ENCODE measurements at regions not wholly inside any gene's neighbourhood (a gene's known extent, or its start where the extent isn't known, plus 50 kb on each side); places are given as distances from the start of the nearest gene placed in this dataset.

DNA sequence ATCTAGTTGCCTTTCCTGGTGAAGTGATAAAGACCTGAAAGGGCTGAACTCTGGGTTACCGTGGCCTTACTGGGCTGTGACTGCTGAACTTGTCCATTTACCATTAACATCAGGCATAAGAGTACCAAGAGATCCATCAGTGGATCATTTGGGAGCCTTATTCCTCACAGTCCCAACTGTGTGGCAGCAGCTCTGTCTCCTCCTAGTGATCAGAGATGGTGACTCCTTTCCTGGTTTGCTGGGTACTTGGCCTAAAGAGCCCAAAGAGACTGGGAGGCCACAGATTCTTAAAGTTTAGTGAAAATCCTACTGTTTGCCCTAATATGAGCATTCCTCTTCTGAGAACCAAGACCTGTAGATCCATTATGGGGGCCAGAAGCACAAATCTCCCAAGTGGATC, 56.3 kb upstream of the ATP6AP2 start:
- DNase-seq: no peak
- Histone ChIP-seq H3K27me3 (ENCODE audit: insufficient read depth, low read depth) (no peaks in the 10 kb centered on the region), H3K4me3 (no peak overlapping the region), H2AFZ (no peak overlapping the region), H3K9me2 (ENCODE audit: insufficient read depth) (no peaks in the 10 kb centered on the region), H3K9me3 (ENCODE audit: insufficient read depth, low read depth) (no peaks in the 10 kb centered on the region), H4K20me1 (ENCODE audit: insufficient read depth) (no peaks in the 10 kb centered on the region), H3K4me2 (no peak overlapping the region), H3K79me2 (ENCODE audit: low read depth) (no peaks in the 10 kb centered on the region), H3K4me1 (replicated peaks; ENCODE audit: insufficient read depth) (no peaks in the 10 kb centered on the region), H3K36me3 (ENCODE audit: low read depth) (no peaks in the 10 kb centered on the region), H3F3A (ENCODE audit: insufficient read depth, low read depth) (no peaks in the 10 kb centered on the region), H3K27ac (no peak overlapping the region)
- ChIA-PET CTCF (no interaction called here), POLR2A (ENCODE audit: unreplicated experiment) (no interaction called here)
- intact Hi-C loops (cut with micrococcal nuclease; ENCODE audit: unreplicated experiment): no loop called here
- TF ChIP-seq, protein P1, sequence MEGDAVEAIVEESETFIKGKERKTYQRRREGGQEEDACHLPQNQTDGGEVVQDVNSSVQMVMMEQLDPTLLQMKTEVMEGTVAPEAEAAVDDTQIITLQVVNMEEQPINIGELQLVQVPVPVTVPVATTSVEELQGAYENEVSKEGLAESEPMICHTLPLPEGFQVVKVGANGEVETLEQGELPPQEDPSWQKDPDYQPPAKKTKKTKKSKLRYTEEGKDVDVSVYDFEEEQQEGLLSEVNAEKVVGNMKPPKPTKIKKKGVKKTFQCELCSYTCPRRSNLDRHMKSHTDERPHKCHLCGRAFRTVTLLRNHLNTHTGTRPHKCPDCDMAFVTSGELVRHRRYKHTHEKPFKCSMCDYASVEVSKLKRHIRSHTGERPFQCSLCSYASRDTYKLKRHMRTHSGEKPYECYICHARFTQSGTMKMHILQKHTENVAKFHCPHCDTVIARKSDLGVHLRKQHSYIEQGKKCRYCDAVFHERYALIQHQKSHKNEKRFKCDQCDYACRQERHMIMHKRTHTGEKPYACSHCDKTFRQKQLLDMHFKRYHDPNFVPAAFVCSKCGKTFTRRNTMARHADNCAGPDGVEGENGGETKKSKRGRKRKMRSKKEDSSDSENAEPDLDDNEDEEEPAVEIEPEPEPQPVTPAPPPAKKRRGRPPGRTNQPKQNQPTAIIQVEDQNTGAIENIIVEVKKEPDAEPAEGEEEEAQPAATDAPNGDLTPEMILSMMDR (conservative IDR thresholded peaks at IDR 0.05): no peak
- TF ChIP-seq EZH2 (IDR thresholded peaks at IDR 0.05; ENCODE audit: low read depth): no peak
- no TSS peak for BruUV-seq (replicated peaks)

DNA sequence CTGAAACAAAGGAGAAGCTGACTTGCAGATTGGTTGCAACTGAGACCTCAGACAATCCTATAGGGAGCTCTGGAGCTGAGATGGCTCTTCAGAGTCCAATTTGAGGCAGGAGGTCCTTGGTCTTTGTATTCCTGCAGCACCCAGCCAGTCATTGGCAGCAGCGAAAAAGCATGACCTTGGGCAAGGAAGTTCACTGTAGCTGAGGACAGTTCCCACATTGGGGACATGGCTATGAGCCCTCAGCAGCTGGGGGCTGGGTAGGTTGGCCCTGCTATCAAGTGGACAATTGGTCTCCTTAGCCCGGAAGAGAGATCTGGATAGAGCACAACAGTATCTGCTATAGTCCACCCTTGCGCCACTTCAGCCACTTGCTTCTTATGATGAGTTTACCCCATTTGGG, 56.9 kb upstream of the ATP6AP2 start:
- Histone ChIP-seq H3K4me3 (no peak overlapping the region), H3K27ac (no peak overlapping the region), H3K27me3 (ENCODE audit: insufficient read depth, low read depth) (no peaks in the 10 kb centered on the region), H3K79me2 (ENCODE audit: low read depth) (no peaks in the 10 kb centered on the region), H4K20me1 (ENCODE audit: insufficient read depth) (no peaks in the 10 kb centered on the region), H3K9me3 (ENCODE audit: insufficient read depth, low read depth) (no peaks in the 10 kb centered on the region), H3K9me2 (ENCODE audit: insufficient read depth) (no peaks in the 10 kb centered on the region), H2AFZ (no peak overlapping the region), H3K4me1 (replicated peaks; ENCODE audit: insufficient read depth) (no peaks in the 10 kb centered on the region), H3F3A (ENCODE audit: insufficient read depth, low read depth) (no peaks in the 10 kb centered on the region), H3K4me2 (no peak overlapping the region), H3K36me3 (ENCODE audit: low read depth) (no peaks in the 10 kb centered on the region)
- CTCF ChIA-PET: no interaction called here
- intact Hi-C loops (cut with micrococcal nuclease; ENCODE audit: unreplicated experiment): no loop called here
- TF ChIP-seq, protein P1 (conservative IDR thresholded peaks at IDR 0.05): no peak
- no peak for TF ChIP-seq EZH2 (IDR thresholded peaks at IDR 0.05; ENCODE audit: low read depth)
- BruUV-seq (replicated peaks): no TSS peak
- no peak for DNase-seq
- POLR2A ChIA-PET (ENCODE audit: unreplicated experiment): no interaction called here

DNA sequence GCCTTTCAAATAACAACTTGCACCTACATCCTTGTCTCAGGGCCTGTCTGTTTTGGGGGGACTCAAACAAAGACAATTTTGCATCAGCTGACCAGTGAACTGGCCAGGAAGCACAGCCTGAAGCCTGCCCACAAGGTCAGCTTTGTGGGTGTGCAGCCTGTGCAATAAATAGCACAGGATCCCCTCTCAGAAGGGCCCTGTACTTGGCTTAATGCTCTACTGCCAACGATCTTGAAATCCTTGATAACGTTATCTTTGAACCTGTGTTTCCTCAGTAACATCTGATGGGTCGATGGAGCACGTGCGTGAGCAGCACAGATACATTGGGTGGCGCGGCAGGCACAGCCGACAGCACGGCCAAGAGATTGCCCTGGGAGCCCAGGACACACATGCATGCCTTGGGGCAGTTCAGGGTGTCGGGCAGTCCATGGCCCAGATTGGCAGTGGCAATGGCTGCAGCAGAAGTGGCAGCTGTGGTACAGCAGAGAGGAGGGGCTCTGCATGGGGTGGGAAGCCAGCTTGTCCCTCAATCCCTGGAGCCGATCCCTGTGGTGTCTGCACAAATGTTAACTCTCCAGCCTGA, 58.8 kb upstream of the ATP6AP2 start:
- intact Hi-C loops (cut with micrococcal nuclease; ENCODE audit: unreplicated experiment): no loop called here

More for the DNA sequence above, 58.8 kb upstream of the ATP6AP2 start:
- Histone ChIP-seq H3K36me3 (ENCODE audit: low read depth) (no peaks in the 10 kb centered on the region), H3K9me2 (ENCODE audit: insufficient read depth) (no peaks in the 10 kb centered on the region), H3K27ac (no peak overlapping the region), H2AFZ (no peak overlapping the region), H3K27me3 (ENCODE audit: insufficient read depth, low read depth) (no peaks in the 10 kb centered on the region), H3K79me2 (ENCODE audit: low read depth) (no peaks in the 10 kb centered on the region), H3K4me1 (replicated peaks; ENCODE audit: insufficient read depth) (no peaks in the 10 kb centered on the region), H3F3A (ENCODE audit: insufficient read depth, low read depth) (no peaks in the 10 kb centered on the region), H4K20me1 (ENCODE audit: insufficient read depth) (no peaks in the 10 kb centered on the region), H3K4me2 (no peak overlapping the region), H3K9me3 (ENCODE audit: insufficient read depth, low read depth) (no peaks in the 10 kb centered on the region), H3K4me3 (no peak overlapping the region)
- no peak for TF ChIP-seq EZH2 (IDR thresholded peaks at IDR 0.05; ENCODE audit: low read depth)
- TF ChIP-seq, protein P1 (conservative IDR thresholded peaks at IDR 0.05): no peak
- POLR2A ChIA-PET (ENCODE audit: unreplicated experiment): no interaction called here
- BruUV-seq (replicated peaks): no TSS peak
- CTCF ChIA-PET: no interaction called here
- DNase-seq: no peak

Data from PC-9 (cell line).